ENCODE measurements at regions not wholly inside any gene's neighbourhood (a gene's known extent, or its start where the extent isn't known, plus 50 kb on each side); places are given as distances from the start of the nearest gene placed in this dataset.

- no peaks in the 10 kb centered on the region for H3K27me3 Mint-ChIP-seq (ENCODE audit: unreplicated experiment)
- no peak for DNase-seq (ENCODE audit: low spot score)
- no peak for TF ChIP-seq CTCF (IDR thresholded peaks at IDR 0.05; ENCODE audit: unreplicated experiment)
- H3K27ac Mint-ChIP-seq (ENCODE audit: unreplicated experiment), result no peak overlapping the region
- H3K4me3 Mint-ChIP-seq (ENCODE audit: unreplicated experiment), result no peak overlapping the region
- no peaks in the 10 kb centered on the region for H3K9me3 Mint-ChIP-seq (ENCODE audit: unreplicated experiment)
- H3K36me3 Mint-ChIP-seq (ENCODE audit: low read depth, unreplicated experiment), result no peaks in the 10 kb centered on the region
- no peaks in the 10 kb centered on the region for H3K4me1 Mint-ChIP-seq (ENCODE audit: unreplicated experiment)
Observed at GRCh38 chr2:149657401-149658040, 69.9 kb upstream of the MMADHC start.

- no peak overlapping the region for H3K4me3 Mint-ChIP-seq (ENCODE audit: unreplicated experiment)
- H3K27ac Mint-ChIP-seq (ENCODE audit: unreplicated experiment), result no peak overlapping the region
- H3K9me3 Mint-ChIP-seq (ENCODE audit: unreplicated experiment), result no peaks in the 10 kb centered on the region
- H3K27me3 Mint-ChIP-seq (ENCODE audit: unreplicated experiment), result no peaks in the 10 kb centered on the region
- no peaks in the 10 kb centered on the region for H3K4me1 Mint-ChIP-seq (ENCODE audit: unreplicated experiment)
- TF ChIP-seq CTCF (IDR thresholded peaks at IDR 0.05; ENCODE audit: unreplicated experiment), result no peak
- DNase-seq (ENCODE audit: low spot score), result no peak
- H3K36me3 Mint-ChIP-seq (ENCODE audit: low read depth, unreplicated experiment), result no peaks in the 10 kb centered on the region
Observed at GRCh38 chr2:149656996-149657395, 69.4 kb upstream of the MMADHC start.

GRCh38 chr2:149653831-149654445, 66.4 kb upstream of the MMADHC start:
- no peak for DNase-seq (ENCODE audit: low spot score)
- Mint-ChIP-seq H3K9me3 (ENCODE audit: unreplicated experiment) (no peaks in the 10 kb centered on the region), H3K27ac (ENCODE audit: unreplicated experiment) (no peak overlapping the region), H3K4me3 (ENCODE audit: unreplicated experiment) (no peak overlapping the region), H3K4me1 (ENCODE audit: unreplicated experiment) (no peaks in the 10 kb centered on the region), H3K27me3 (ENCODE audit: unreplicated experiment) (no peaks in the 10 kb centered on the region), H3K36me3 (ENCODE audit: low read depth, unreplicated experiment) (no peaks in the 10 kb centered on the region)
- no peak for TF ChIP-seq CTCF (IDR thresholded peaks at IDR 0.05; ENCODE audit: unreplicated experiment)

GRCh38 chr2:149652926-149653325, 65.4 kb upstream of the MMADHC start:
- Mint-ChIP-seq H3K4me1 (ENCODE audit: unreplicated experiment) (no peaks in the 10 kb centered on the region), H3K27me3 (ENCODE audit: unreplicated experiment) (no peaks in the 10 kb centered on the region)
- TF ChIP-seq CTCF (IDR thresholded peaks at IDR 0.05; ENCODE audit: unreplicated experiment), result no peak

GRCh38 chr2:149652526-149652925, 65.0 kb upstream of the MMADHC start:
- Mint-ChIP-seq H3K4me1 (ENCODE audit: unreplicated experiment) (no peaks in the 10 kb centered on the region), H3K4me3 (ENCODE audit: unreplicated experiment) (no peak overlapping the region), H3K9me3 (ENCODE audit: unreplicated experiment) (no peaks in the 10 kb centered on the region), H3K27me3 (ENCODE audit: unreplicated experiment) (no peaks in the 10 kb centered on the region), H3K36me3 (ENCODE audit: low read depth, unreplicated experiment) (no peaks in the 10 kb centered on the region), H3K27ac (ENCODE audit: unreplicated experiment) (no peak overlapping the region)
- TF ChIP-seq CTCF (IDR thresholded peaks at IDR 0.05; ENCODE audit: unreplicated experiment), result no peak
- DNase-seq (ENCODE audit: low spot score), result no peak

More at GRCh38 chr2:149652926-149653325, 65.4 kb upstream of the MMADHC start:
- no peak for DNase-seq (ENCODE audit: low spot score)
- Mint-ChIP-seq H3K27ac (ENCODE audit: unreplicated experiment) (no peak overlapping the region), H3K9me3 (ENCODE audit: unreplicated experiment) (no peaks in the 10 kb centered on the region), H3K4me3 (ENCODE audit: unreplicated experiment) (no peak overlapping the region), H3K36me3 (ENCODE audit: low read depth, unreplicated experiment) (no peaks in the 10 kb centered on the region)
